ENCODE measurements at regions not wholly inside any gene's neighbourhood (a gene's known extent, or its start where the extent isn't known, plus 50 kb on each side); places are given as distances from the start of the nearest gene placed in this dataset.

- Histone ChIP-seq H3K9ac (no peak overlapping the region), H3K79me2 (no peaks in the 10 kb centered on the region), H3K4me2 (ENCODE audit: low read length) (no peak overlapping the region), H3K4me1 (no peaks in the 10 kb centered on the region), H2AFZ (no peak overlapping the region), H3K36me3 (ENCODE audit: control insufficient read depth, insufficient read depth, low read length) (no peaks in the 10 kb centered on the region), H3K27ac (no peak overlapping the region), H3K9me3 (ENCODE audit: control insufficient read depth, low read length) (no peaks in the 10 kb centered on the region), H3K4me3 (ENCODE audit: low read depth, low read length) (no peak overlapping the region), H3K27me3 (ENCODE audit: control insufficient read depth, insufficient read depth, low read length) (no peaks in the 10 kb centered on the region)
- TF ChIP-seq CTCF (IDR thresholded peaks at IDR 0.05): no peak
These were observed 315.7 kb upstream of the SLITRK5 start for GRCh38 chr13:87355451-87355850.

GRCh38 chr13:87356314-87356713 is 314.9 kb upstream of the SLITRK5 start:
- Histone ChIP-seq H3K4me3 (ENCODE audit: low read depth, low read length) (no peak overlapping the region), H3K27me3 (ENCODE audit: control insufficient read depth, insufficient read depth, low read length) (no peaks in the 10 kb centered on the region), H3K27ac (no peak overlapping the region), H3K9ac (no peak overlapping the region), H3K79me2 (no peaks in the 10 kb centered on the region), H3K4me2 (ENCODE audit: low read length) (no peak overlapping the region), H3K36me3 (ENCODE audit: control insufficient read depth, insufficient read depth, low read length) (no peaks in the 10 kb centered on the region), H2AFZ (no peak overlapping the region), H3K9me3 (ENCODE audit: control insufficient read depth, low read length) (no peaks in the 10 kb centered on the region), H3K4me1 (no peaks in the 10 kb centered on the region)
- TF ChIP-seq CTCF (IDR thresholded peaks at IDR 0.05): no peak

GRCh38 chr13:87358319-87358718 is 312.9 kb upstream of the SLITRK5 start:
- Histone ChIP-seq H3K79me2 (no peaks in the 10 kb centered on the region), H3K27ac (no peak overlapping the region), H3K36me3 (ENCODE audit: control insufficient read depth, insufficient read depth, low read length) (no peaks in the 10 kb centered on the region), H2AFZ (no peak overlapping the region), H3K27me3 (ENCODE audit: control insufficient read depth, insufficient read depth, low read length) (no peaks in the 10 kb centered on the region), H3K9ac (no peak overlapping the region), H3K4me2 (ENCODE audit: low read length) (no peak overlapping the region), H3K4me3 (ENCODE audit: low read depth, low read length) (no peak overlapping the region), H3K4me1 (no peaks in the 10 kb centered on the region), H3K9me3 (ENCODE audit: control insufficient read depth, low read length) (no peaks in the 10 kb centered on the region)
- TF ChIP-seq CTCF (IDR thresholded peaks at IDR 0.05): no peak

- H3K9ac ChIP-seq: no peak overlapping the region
- H3K27me3 ChIP-seq (ENCODE audit: control insufficient read depth, insufficient read depth, low read length): no peaks in the 10 kb centered on the region
- no peak overlapping the region for H3K27ac ChIP-seq
- no peaks in the 10 kb centered on the region for H3K79me2 ChIP-seq
- H3K4me2 ChIP-seq (ENCODE audit: low read length): no peak overlapping the region
- no peaks in the 10 kb centered on the region for H3K36me3 ChIP-seq (ENCODE audit: control insufficient read depth, insufficient read depth, low read length)
- TF ChIP-seq CTCF (IDR thresholded peaks at IDR 0.05): no peak
- no peak overlapping the region for H3K4me3 ChIP-seq (ENCODE audit: low read depth, low read length)
- H2AFZ ChIP-seq: no peak overlapping the region
- H3K4me1 ChIP-seq: no peaks in the 10 kb centered on the region
- H3K9me3 ChIP-seq (ENCODE audit: control insufficient read depth, low read length): no peaks in the 10 kb centered on the region
These were observed 310.0 kb upstream of the SLITRK5 start for GRCh38 chr13:87361216-87361615.

GRCh38 chr13:87368639-87369038 is 302.5 kb upstream of the SLITRK5 start:
- no peaks in the 10 kb centered on the region for H3K79me2 ChIP-seq
- no peaks in the 10 kb centered on the region for H3K9me3 ChIP-seq (ENCODE audit: control insufficient read depth, low read length)
- TF ChIP-seq CTCF (IDR thresholded peaks at IDR 0.05): no peak
- H2AFZ ChIP-seq: no peak overlapping the region
- H3K4me2 ChIP-seq (ENCODE audit: low read length): no peak overlapping the region
- no peak overlapping the region for H3K9ac ChIP-seq
- H3K27me3 ChIP-seq (ENCODE audit: control insufficient read depth, insufficient read depth, low read length): no peaks in the 10 kb centered on the region
- H3K4me3 ChIP-seq (ENCODE audit: low read depth, low read length): no peak overlapping the region
- no peaks in the 10 kb centered on the region for H3K4me1 ChIP-seq
- H3K27ac ChIP-seq: no peak overlapping the region
- no peaks in the 10 kb centered on the region for H3K36me3 ChIP-seq (ENCODE audit: control insufficient read depth, insufficient read depth, low read length)

All from parathyroid adenoma (tissue), 2 donors.